ENCODE measurements at regions not wholly inside any gene's neighbourhood (a gene's known extent, or its start where the extent isn't known, plus 50 kb on each side); places are given as distances from the start of the nearest gene placed in this dataset.

- intact Hi-C loops (cut with micrococcal nuclease), result no loop called here
- H3K36me3 Mint-ChIP-seq (ENCODE audit: low read depth), result no peaks in the 10 kb centered on the region
- H3K27me3 Mint-ChIP-seq (ENCODE audit: low read depth), result no peaks in the 10 kb centered on the region
- no peak overlapping the region for H3K27ac Mint-ChIP-seq
- no peak overlapping the region for H3K4me3 Mint-ChIP-seq (ENCODE audit: low read depth)
- no peaks in the 10 kb centered on the region for H3K4me1 Mint-ChIP-seq (ENCODE audit: low read depth)
- no peaks in the 10 kb centered on the region for H3K9me3 Mint-ChIP-seq
- no peak for DNase-seq (ENCODE audit: low spot score)
Observed at GRCh38 chr2:118706844-118707243, 140.6 kb downstream of the EN1 start.

DNA sequence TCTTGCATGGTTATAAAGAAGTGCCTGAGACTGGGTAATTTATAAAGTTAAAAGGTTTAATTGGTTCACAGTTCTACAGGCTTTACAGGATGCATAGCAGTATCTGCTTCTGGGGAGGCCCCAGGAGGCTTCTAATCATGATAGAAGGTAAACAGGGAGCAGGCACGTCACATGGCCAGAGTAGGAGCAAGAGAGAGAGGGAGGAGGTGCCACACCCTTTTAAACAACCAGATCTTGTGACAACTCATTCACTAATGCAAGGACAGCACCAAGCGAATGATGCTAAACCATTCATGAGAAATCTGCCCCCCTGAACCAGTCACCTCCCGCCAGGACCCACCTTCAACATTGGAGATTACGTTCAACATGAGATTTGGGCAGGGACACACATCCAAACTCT, 141.1 kb downstream of the EN1 start:
- DNase-seq (ENCODE audit: low spot score), result no peak
- no peaks in the 10 kb centered on the region for H3K36me3 Mint-ChIP-seq (ENCODE audit: low read depth)
- no peaks in the 10 kb centered on the region for H3K4me1 Mint-ChIP-seq (ENCODE audit: low read depth)
- H3K9me3 Mint-ChIP-seq, result no peaks in the 10 kb centered on the region
- no peak overlapping the region for H3K27ac Mint-ChIP-seq
- intact Hi-C loops (cut with micrococcal nuclease), result no loop called here
- no peak overlapping the region for H3K4me3 Mint-ChIP-seq (ENCODE audit: low read depth)
- H3K27me3 Mint-ChIP-seq (ENCODE audit: low read depth), result no peaks in the 10 kb centered on the region

DNA sequence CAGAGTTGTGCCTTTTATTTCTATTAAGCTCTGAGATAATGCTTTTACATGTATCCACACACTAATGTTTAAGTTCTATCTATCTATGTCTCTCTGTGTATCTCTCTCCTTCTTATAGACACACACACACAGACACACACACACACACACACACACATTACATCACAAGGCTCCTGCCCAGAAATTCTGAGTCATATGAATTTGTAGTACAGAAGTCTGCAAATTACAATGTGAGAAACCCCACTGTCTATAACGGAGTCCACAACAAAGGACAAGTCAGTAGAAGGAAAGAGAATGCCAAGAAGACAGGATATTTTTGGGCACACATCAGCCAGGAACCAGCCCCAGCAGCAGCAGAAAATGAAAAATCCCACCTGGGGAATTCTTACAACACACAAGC, 142.4 kb downstream of the EN1 start:
- Mint-ChIP-seq H3K27ac (no peak overlapping the region), H3K27me3 (ENCODE audit: low read depth) (no peaks in the 10 kb centered on the region), H3K9me3 (no peaks in the 10 kb centered on the region), H3K4me3 (ENCODE audit: low read depth) (no peak overlapping the region), H3K4me1 (ENCODE audit: low read depth) (no peaks in the 10 kb centered on the region), H3K36me3 (ENCODE audit: low read depth) (no peaks in the 10 kb centered on the region)
- intact Hi-C loops (cut with micrococcal nuclease), result no loop called here
- no peak for DNase-seq (ENCODE audit: low spot score)

- Mint-ChIP-seq H3K36me3 (ENCODE audit: low read depth) (no peaks in the 10 kb centered on the region), H3K27me3 (ENCODE audit: low read depth) (no peaks in the 10 kb centered on the region), H3K27ac (no peak overlapping the region), H3K4me1 (ENCODE audit: low read depth) (no peaks in the 10 kb centered on the region), H3K9me3 (no peaks in the 10 kb centered on the region), H3K4me3 (ENCODE audit: low read depth) (no peak overlapping the region)
- no peak for DNase-seq (ENCODE audit: low spot score)
- intact Hi-C loops (cut with micrococcal nuclease), result no loop called here
Observed at GRCh38 chr2:118699447-118700175, 147.8 kb downstream of the EN1 start.

DNA sequence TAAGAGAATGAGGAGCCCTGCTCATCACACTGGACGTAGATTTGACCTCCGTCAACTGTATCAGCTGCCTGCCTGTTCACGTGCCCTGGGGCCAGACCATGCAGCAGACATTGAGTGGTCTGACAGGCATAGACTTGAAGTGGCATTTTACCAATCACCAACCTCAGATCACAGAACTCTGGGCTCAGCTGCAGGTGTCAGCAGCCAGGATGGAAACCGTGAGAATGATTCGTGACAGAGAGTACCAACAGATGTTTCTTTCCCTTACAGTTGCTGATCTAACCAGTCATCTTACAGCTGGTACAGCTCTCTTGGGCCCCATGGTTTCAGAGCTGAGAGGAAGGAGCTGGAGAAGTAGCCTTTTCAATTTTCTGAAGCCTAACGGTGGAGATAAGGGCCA, 148.9 kb downstream of the EN1 start:
- H3K27ac Mint-ChIP-seq, result no peak overlapping the region
- H3K4me3 Mint-ChIP-seq (ENCODE audit: low read depth), result no peak overlapping the region
- H3K36me3 Mint-ChIP-seq (ENCODE audit: low read depth), result no peaks in the 10 kb centered on the region
- no peak for DNase-seq (ENCODE audit: low spot score)
- no peaks in the 10 kb centered on the region for H3K27me3 Mint-ChIP-seq (ENCODE audit: low read depth)
- intact Hi-C loops (cut with micrococcal nuclease), result no loop called here
- no peaks in the 10 kb centered on the region for H3K4me1 Mint-ChIP-seq (ENCODE audit: low read depth)
- H3K9me3 Mint-ChIP-seq, result no peaks in the 10 kb centered on the region

- DNase-seq (ENCODE audit: low spot score), result no peak
- Mint-ChIP-seq H3K27ac (no peak overlapping the region), H3K4me1 (ENCODE audit: low read depth) (no peaks in the 10 kb centered on the region), H3K36me3 (ENCODE audit: low read depth) (no peaks in the 10 kb centered on the region), H3K4me3 (ENCODE audit: low read depth) (no peak overlapping the region), H3K9me3 (no peaks in the 10 kb centered on the region), H3K27me3 (ENCODE audit: low read depth) (no peaks in the 10 kb centered on the region)
- intact Hi-C loops (cut with micrococcal nuclease), result no loop called here
Observed at GRCh38 chr2:118697781-118698180, 149.7 kb downstream of the EN1 start.

GRCh38 chr2:118696786-118697465, 150.5 kb downstream of the EN1 start:
- H3K4me1 Mint-ChIP-seq (ENCODE audit: low read depth), result no peaks in the 10 kb centered on the region
- no peak for DNase-seq (ENCODE audit: low spot score)
- H3K27me3 Mint-ChIP-seq (ENCODE audit: low read depth), result no peaks in the 10 kb centered on the region
- no peaks in the 10 kb centered on the region for H3K9me3 Mint-ChIP-seq
- intact Hi-C loops (cut with micrococcal nuclease), result no loop called here
- no peak overlapping the region for H3K4me3 Mint-ChIP-seq (ENCODE audit: low read depth)
- H3K36me3 Mint-ChIP-seq (ENCODE audit: low read depth), result no peaks in the 10 kb centered on the region
- no peak overlapping the region for H3K27ac Mint-ChIP-seq

DNA sequence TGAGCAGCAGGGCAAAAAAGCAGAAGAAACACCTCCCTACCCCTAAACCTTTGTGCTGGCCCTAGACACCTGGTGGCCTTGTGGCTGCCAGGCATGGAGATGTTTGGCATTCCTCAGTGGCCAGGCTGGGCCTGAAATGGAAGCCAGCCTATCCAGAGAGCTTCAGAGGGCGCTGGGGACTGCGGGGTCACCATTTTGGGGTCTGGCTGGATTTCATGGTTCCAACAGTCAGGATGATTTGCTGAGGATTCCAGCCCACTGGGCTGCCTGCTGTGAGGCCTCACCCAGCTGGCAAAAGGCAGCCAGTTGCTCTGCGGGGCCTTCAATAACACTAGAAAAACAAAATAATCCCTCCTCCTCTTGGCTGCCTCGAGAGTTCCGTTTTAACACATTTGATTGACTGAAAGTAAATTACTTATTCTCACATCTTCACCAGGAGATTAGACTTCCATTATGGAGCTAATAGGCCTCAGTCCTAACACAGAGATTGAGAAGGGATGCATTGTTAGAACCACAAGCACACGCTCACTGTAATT, 154.1 kb downstream of the EN1 start:
- no peaks in the 10 kb centered on the region for H3K27me3 Mint-ChIP-seq (ENCODE audit: low read depth)
- no peaks in the 10 kb centered on the region for H3K4me1 Mint-ChIP-seq (ENCODE audit: low read depth)
- H3K9me3 Mint-ChIP-seq, result no peaks in the 10 kb centered on the region
- intact Hi-C loops (cut with micrococcal nuclease), result no loop called here
- H3K4me3 Mint-ChIP-seq (ENCODE audit: low read depth), result no peak overlapping the region
- no peak for DNase-seq (ENCODE audit: low spot score)
- no peak overlapping the region for H3K27ac Mint-ChIP-seq
- H3K36me3 Mint-ChIP-seq (ENCODE audit: low read depth), result no peaks in the 10 kb centered on the region

DNA sequence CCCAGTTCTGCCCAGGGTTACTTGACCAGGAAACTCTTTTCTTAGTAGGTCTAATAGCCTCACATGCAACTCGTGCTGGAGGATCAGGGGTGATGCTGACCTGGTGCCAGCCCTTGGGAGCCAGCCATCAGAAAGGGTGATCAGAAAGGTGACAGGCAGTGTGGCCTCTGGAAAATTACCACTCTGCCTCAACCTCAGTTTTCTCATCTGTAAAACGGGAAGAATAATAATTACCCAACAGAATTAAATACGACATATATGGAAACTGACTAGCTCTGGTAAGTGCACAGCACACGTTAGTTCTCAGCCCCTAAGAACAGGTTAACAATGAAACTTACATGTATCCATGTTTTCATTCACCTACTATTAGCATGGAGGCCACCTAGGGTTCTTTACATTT, 157.6 kb downstream of the EN1 start:
- no peaks in the 10 kb centered on the region for H3K27me3 Mint-ChIP-seq (ENCODE audit: low read depth)

GRCh38 chr2:118689456-118689855, 158.0 kb downstream of the EN1 start:
- DNase-seq (ENCODE audit: low spot score), result no peak
- no peaks in the 10 kb centered on the region for H3K4me1 Mint-ChIP-seq (ENCODE audit: low read depth)
- intact Hi-C loops (cut with micrococcal nuclease), result no loop called here
- H3K9me3 Mint-ChIP-seq, result no peaks in the 10 kb centered on the region
- H3K4me3 Mint-ChIP-seq (ENCODE audit: low read depth), result no peak overlapping the region
- H3K36me3 Mint-ChIP-seq (ENCODE audit: low read depth), result no peaks in the 10 kb centered on the region
- H3K27me3 Mint-ChIP-seq (ENCODE audit: low read depth), result no peaks in the 10 kb centered on the region
- no peak overlapping the region for H3K27ac Mint-ChIP-seq

More for the DNA sequence above, 157.6 kb downstream of the EN1 start:
- Mint-ChIP-seq H3K36me3 (ENCODE audit: low read depth) (no peaks in the 10 kb centered on the region), H3K4me1 (ENCODE audit: low read depth) (no peaks in the 10 kb centered on the region), H3K4me3 (ENCODE audit: low read depth) (no peak overlapping the region), H3K9me3 (no peaks in the 10 kb centered on the region), H3K27ac (no peak overlapping the region)
- intact Hi-C loops (cut with micrococcal nuclease), result no loop called here
- no peak for DNase-seq (ENCODE audit: low spot score)

- Mint-ChIP-seq H3K27ac (no peak overlapping the region), H3K4me1 (ENCODE audit: low read depth) (no peaks in the 10 kb centered on the region), H3K36me3 (ENCODE audit: low read depth) (no peaks in the 10 kb centered on the region), H3K4me3 (ENCODE audit: low read depth) (no peak overlapping the region), H3K9me3 (no peaks in the 10 kb centered on the region), H3K27me3 (ENCODE audit: low read depth) (no peaks in the 10 kb centered on the region)
- no peak for DNase-seq (ENCODE audit: low spot score)
- intact Hi-C loops (cut with micrococcal nuclease), result no loop called here
Observed at GRCh38 chr2:118689033-118689432, 158.4 kb downstream of the EN1 start.

DNA sequence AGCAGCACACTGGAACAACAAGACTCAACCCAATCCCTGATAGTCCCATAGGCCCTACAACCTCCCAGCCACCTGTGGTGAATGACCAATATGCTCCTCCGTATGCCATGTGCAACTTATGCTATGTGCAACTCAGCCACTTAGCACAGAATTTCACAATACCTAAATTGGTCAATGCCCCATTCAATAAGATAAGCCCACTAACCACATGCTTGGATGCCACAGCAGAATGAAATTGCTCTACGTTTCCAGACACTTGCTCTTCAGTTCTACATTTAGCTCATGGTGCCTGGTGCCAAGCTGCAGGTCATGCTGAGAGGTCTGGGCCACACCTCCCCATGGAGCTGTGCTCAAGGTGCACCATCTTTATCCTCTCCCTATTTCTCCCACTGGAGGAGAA, 159.8 kb downstream of the EN1 start:
- H3K9me3 Mint-ChIP-seq, result no peaks in the 10 kb centered on the region
- DNase-seq (ENCODE audit: low spot score), result no peak
- no peak overlapping the region for H3K4me3 Mint-ChIP-seq (ENCODE audit: low read depth)
- H3K27ac Mint-ChIP-seq, result no peak overlapping the region
- intact Hi-C loops (cut with micrococcal nuclease), result no loop called here
- no peaks in the 10 kb centered on the region for H3K27me3 Mint-ChIP-seq (ENCODE audit: low read depth)
- no peaks in the 10 kb centered on the region for H3K4me1 Mint-ChIP-seq (ENCODE audit: low read depth)
- no peaks in the 10 kb centered on the region for H3K36me3 Mint-ChIP-seq (ENCODE audit: low read depth)

- intact Hi-C loops (cut with micrococcal nuclease), result no loop called here
- Mint-ChIP-seq H3K27ac (no peak overlapping the region), H3K36me3 (ENCODE audit: low read depth) (no peaks in the 10 kb centered on the region), H3K9me3 (no peaks in the 10 kb centered on the region), H3K27me3 (ENCODE audit: low read depth) (no peaks in the 10 kb centered on the region), H3K4me3 (ENCODE audit: low read depth) (no peak overlapping the region), H3K4me1 (ENCODE audit: low read depth) (no peaks in the 10 kb centered on the region)
- no peak for DNase-seq (ENCODE audit: low spot score)
Observed at GRCh38 chr2:118687192-118687591, 160.3 kb downstream of the EN1 start.
